BJ (cell line): ENCODE measurements at regions not wholly inside any gene's neighbourhood (a gene's known extent, or its start where the extent isn't known, plus 50 kb on each side); places are given as distances from the start of the nearest gene placed in this dataset.
A peak's percentile ranks its signal among the peaks of the same experiment; 100 is the strongest.

ENCODE experiments used
- CTCF ChIA-PET: fragments of 350-600 bp; formaldehyde crosslinking; extraction: SDS; loops from one replicate; lab custom pipeline; 2021; ENCODE audit warnings: antibody characterized with exemption, inconsistent platforms; lab: Yijun Ruan, JAX
- POLR2A ChIA-PET: fragments of 300-600 bp; sonication (Branson Sonifier 250); formaldehyde crosslinking; extraction: SDS; loops from one replicate; lab custom pipeline; 2021; ENCODE audit warnings: antibody characterized with exemption; lab: Charles Lee
- DNase-seq: peaks from one replicate; pipeline ENCODE4 v3.0.0-alpha.2; 2011; ENCODE audit warnings: low read depth
- H3K27me3 ChIP-seq: 2 replicates; pipeline ENCODE4 v1.6.0; 2011; ENCODE audit warnings: low read length; ENCODE audit not compliant: control insufficient read depth, insufficient read depth
- H3K36me3 ChIP-seq: 2 replicates; pipeline ENCODE4 v1.5.1; 2011; ENCODE audit warnings: low read length; ENCODE audit not compliant: control insufficient read depth, insufficient read depth
- H3K4me3 ChIP-seq: 2 replicates; pipeline ENCODE4 v1.5.1; 2011; ENCODE audit warnings: low read depth, mild to moderate bottlenecking, control low read depth, low read length
- TF ChIP-seq, protein P1 (sequence below): IDR thresholded peaks from 2 replicates; pipeline ENCODE4 v1.5.1; 2011; ENCODE audit warnings: low read depth, mild to moderate bottlenecking, control low read depth, inconsistent platforms, low read length, moderate library complexity; ENCODE audit not compliant: insufficient read depth

GRCh38 chr6:139443231-139444112 lies 69.0 kb upstream of the CITED2 start:
- POLR2A ChIA-PET = interaction anchor here (0.7 to 1.0 kb wide), 2 partner anchors 24 to 69 kb away, joined by 5 to 6 read pairs; partner anchors contain the start of gene CITED2
- CTCF ChIA-PET = no interaction called here
- Histone ChIP-seq H3K27me3 (no peaks in the 10 kb centered on the region), H3K4me3 (no peak overlapping the region), H3K36me3 (no peaks in the 10 kb centered on the region)
- peak; percentile 54 for DNase-seq
- TF ChIP-seq, protein P1, sequence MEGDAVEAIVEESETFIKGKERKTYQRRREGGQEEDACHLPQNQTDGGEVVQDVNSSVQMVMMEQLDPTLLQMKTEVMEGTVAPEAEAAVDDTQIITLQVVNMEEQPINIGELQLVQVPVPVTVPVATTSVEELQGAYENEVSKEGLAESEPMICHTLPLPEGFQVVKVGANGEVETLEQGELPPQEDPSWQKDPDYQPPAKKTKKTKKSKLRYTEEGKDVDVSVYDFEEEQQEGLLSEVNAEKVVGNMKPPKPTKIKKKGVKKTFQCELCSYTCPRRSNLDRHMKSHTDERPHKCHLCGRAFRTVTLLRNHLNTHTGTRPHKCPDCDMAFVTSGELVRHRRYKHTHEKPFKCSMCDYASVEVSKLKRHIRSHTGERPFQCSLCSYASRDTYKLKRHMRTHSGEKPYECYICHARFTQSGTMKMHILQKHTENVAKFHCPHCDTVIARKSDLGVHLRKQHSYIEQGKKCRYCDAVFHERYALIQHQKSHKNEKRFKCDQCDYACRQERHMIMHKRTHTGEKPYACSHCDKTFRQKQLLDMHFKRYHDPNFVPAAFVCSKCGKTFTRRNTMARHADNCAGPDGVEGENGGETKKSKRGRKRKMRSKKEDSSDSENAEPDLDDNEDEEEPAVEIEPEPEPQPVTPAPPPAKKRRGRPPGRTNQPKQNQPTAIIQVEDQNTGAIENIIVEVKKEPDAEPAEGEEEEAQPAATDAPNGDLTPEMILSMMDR = no peak

DNA sequence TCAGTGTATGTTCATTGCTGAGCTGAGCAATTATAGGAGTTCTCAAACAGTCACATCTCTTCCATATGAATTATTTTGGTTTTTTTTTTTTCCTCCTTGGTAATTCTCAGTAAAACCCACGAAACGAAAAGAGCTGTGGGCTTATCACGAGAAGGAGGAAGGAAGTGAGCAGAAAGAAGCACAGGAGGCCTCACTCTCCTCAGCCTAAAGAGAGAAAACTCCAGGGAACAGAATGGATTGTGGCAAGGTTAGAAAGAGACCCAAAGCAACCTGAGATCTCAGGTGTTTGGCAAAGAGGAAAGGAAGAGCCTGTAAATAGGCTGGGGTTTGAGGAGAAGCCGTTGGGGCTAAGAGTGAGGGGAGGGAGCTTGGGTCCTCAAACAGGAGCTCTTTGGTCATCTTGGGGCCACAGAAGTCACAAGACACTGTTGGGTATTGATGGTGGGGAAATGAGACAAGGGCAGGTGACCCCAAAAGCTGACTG lies 67.8 kb upstream of the CITED2 start:
- ChIA-PET POLR2A (interaction anchor here (1.0 kb wide), 1 partner anchor 68 kb away, joined by 6 read pairs; the partner anchor contains the start of gene CITED2), CTCF (no interaction called here)

GRCh38 chr6:139439349-139439748 lies 64.9 kb upstream of the CITED2 start:
- no peaks in the 10 kb centered on the region for H3K36me3 ChIP-seq
- no peaks in the 10 kb centered on the region for H3K27me3 ChIP-seq
- ChIA-PET CTCF (no interaction called here), POLR2A (no interaction called here)
- TF ChIP-seq, protein P1 = no peak
- no peak for DNase-seq
- no peak overlapping the region for H3K4me3 ChIP-seq

More for the DNA sequence above, 67.8 kb upstream of the CITED2 start:
- Histone ChIP-seq H3K27me3 (no peaks in the 10 kb centered on the region), H3K36me3 (no peaks in the 10 kb centered on the region), H3K4me3 (no peak overlapping the region)
- no peak for DNase-seq
- TF ChIP-seq, protein P1 = no peak

- no peak for DNase-seq
- TF ChIP-seq, protein P1 = no peak
- no peaks in the 10 kb centered on the region for H3K36me3 ChIP-seq
- H3K4me3 ChIP-seq = no peak overlapping the region
- POLR2A ChIA-PET = no interaction called here
- CTCF ChIA-PET = no interaction called here
- H3K27me3 ChIP-seq = no peaks in the 10 kb centered on the region
Observed at GRCh38 chr6:139438775-139439174, 64.3 kb upstream of the CITED2 start.

GRCh38 chr6:139436957-139437348 lies 62.5 kb upstream of the CITED2 start:
- no peak for DNase-seq
- Histone ChIP-seq H3K27me3 (no peaks in the 10 kb centered on the region), H3K36me3 (no peaks in the 10 kb centered on the region), H3K4me3 (no peak overlapping the region)
- ChIA-PET POLR2A (no interaction called here), CTCF (no interaction called here)
- TF ChIP-seq, protein P1 = no peak
